Muscle of leg (tissue), 3 donors: ENCODE measurements at regions not wholly inside any gene's neighbourhood (a gene's known extent, or its start where the extent isn't known, plus 50 kb on each side); places are given as distances from the start of the nearest gene placed in this dataset.

Experiments
- DNase-seq: peaks from one replicate; pipeline ENCODE4 v3.0.0; 2013
- H3K27ac ChIP-seq: one replicate; pipeline ENCODE4 v1.5.1; 2013; ENCODE audit warnings: mild to moderate bottlenecking, low read length, control low read depth
- H3K27me3 ChIP-seq: one replicate; pipeline ENCODE4 v1.6.1; 2013; ENCODE audit warnings: low read length; ENCODE audit not compliant: control insufficient read depth, insufficient read depth
- H3K36me3 ChIP-seq: one replicate; pipeline ENCODE4 v1.6.1; 2013; ENCODE audit warnings: low read length; ENCODE audit not compliant: control insufficient read depth, insufficient read depth
- H3K4me1 ChIP-seq: one replicate; pipeline ENCODE4 v1.6.1; 2013; ENCODE audit warnings: low read length; ENCODE audit not compliant: control insufficient read depth, insufficient read depth
- H3K4me3 ChIP-seq: one replicate; pipeline ENCODE4 v1.5.1; 2013; ENCODE audit warnings: low read length, control low read depth
- H3K9me3 ChIP-seq: replicated peaks from 2 replicates; pipeline ENCODE4 v1.6.1; 2013; ENCODE audit warnings: low read depth, low read length; ENCODE audit not compliant: control insufficient read depth
- WGBS: methylation state at CpG from one replicate; pipeline ENCODE4 v1.1.5; 2013; ENCODE audit warnings: missing lambda C conversion rate; ENCODE audit not compliant: insufficient coverage; 5-methylcytosine and 5-hydroxymethylcytosine counted together

GRCh38 chr12:130081117-130081805 lies 81.0 kb upstream of the FZD10 start:
- Histone ChIP-seq H3K36me3 (no peaks in the 10 kb centered on the region), H3K4me1 (peaks cover 14% of the 10 kb centered on the region), H3K9me3 (peaks cover 8% of the 10 kb centered on the region), H3K27ac (no peak overlapping the region), H3K27me3 (peaks cover 2% of the 10 kb centered on the region), H3K4me3 (no peak overlapping the region)
- 58% methylated on average over 4 of the region's 13 CpGs for WGBS
- no peak for DNase-seq

DNA sequence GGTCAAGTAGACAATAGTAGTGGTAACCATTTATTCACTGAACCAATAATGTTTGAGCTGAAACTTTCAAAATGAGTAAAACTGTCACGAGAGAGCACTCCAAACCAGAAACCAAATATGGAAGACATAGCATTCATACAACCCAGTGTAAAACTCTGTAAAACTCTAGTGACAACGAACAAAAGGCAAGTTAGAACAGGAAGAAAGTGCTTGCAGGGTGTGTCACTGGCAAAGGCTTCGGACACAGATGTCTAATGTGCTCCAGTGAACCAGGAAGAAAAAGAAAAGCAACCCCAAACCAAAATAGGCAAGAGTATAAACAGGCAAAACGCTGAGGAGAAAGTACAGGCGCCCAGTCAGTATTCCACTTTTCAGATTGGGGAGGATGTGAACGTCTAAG lies 79.3 kb upstream of the FZD10 start:
- Histone ChIP-seq H3K27me3 (peaks cover 2% of the 10 kb centered on the region), H3K36me3 (no peaks in the 10 kb centered on the region), H3K9me3 (no peaks in the 10 kb centered on the region), H3K4me3 (no peak overlapping the region), H3K4me1 (peaks cover 22% of the 10 kb centered on the region), H3K27ac (no peak overlapping the region)
- DNase-seq = no peak
- WGBS = 42% methylated on average over 2 of the region's 6 CpGs

DNA sequence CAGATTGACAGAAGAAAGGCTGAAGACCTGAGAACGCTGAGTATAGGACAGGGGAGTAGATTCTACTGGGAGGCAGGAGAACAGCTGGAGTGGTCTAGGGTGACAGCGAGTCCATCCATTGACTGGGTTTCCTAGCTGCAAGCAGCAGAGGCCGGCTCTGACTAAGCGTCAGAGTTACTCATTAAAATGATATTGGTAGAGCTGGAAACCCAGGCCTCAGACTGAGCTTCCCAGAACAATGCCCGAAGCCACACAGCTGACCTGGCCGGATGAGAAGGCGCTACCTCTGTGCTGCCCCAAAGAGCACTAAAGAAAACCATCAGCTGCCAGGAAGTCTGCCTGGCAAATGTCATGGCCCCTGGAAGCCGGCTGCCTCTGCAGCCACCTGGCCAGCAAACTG lies 78.5 kb upstream of the FZD10 start:
- peaks cover 2% of the 10 kb centered on the region for H3K27me3 ChIP-seq
- peaks cover 22% of the 10 kb centered on the region for H3K4me1 ChIP-seq
- no peaks in the 10 kb centered on the region for H3K36me3 ChIP-seq
- WGBS = 77% methylated on average over 7 of the region's 8 CpGs
- no peak overlapping the region for H3K27ac ChIP-seq
- no peak overlapping the region for H3K4me3 ChIP-seq
- DNase-seq = no peak
- H3K9me3 ChIP-seq = no peaks in the 10 kb centered on the region

DNA sequence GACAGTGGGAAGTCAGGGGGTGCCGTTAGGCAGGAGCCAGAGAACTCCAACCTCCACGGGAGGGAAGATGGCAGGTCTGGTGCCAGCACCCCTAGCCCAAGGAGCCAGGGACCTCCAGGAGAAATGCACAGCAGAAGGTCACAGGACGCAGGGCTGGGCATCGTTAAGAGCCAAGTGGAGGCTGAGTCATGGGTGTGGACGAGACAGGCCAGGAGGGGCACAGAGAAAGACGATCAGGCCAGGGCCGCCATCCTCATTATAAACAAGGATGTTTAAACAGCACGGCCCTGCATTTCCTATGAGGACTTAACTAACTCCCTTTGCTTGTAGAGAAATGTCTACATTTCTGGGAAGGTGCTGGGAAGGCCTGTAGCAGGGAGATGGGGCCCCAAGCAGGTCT lies 77.9 kb upstream of the FZD10 start:
- WGBS = 81% methylated on average over 3 of the region's 8 CpGs
- Histone ChIP-seq H3K27me3 (peaks cover 2% of the 10 kb centered on the region), H3K9me3 (no peaks in the 10 kb centered on the region), H3K27ac (no peak overlapping the region), H3K4me1 (peaks cover 22% of the 10 kb centered on the region), H3K4me3 (no peak overlapping the region), H3K36me3 (no peaks in the 10 kb centered on the region)
- DNase-seq = no peak

DNA sequence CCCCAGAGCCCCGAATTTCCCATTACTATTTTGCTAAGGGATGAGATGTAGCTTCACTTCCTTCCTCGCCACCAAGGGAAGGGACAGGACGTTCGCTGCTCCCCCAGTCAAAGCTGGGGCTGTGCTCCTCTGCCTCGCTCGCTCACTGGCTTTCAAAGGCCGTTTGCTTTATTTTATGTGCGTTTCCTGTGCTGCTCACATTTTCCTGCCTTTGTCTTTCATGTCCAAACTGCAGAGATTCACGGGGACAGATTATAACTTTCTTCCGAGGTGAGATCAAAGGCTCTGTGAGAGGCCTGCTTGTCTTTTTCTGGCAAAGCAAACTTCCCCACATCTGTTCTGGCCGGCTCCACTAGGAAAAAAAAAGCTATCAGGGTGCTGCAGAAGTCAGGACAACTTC lies 76.0 kb upstream of the FZD10 start:
- Histone ChIP-seq H3K36me3 (no peaks in the 10 kb centered on the region), H3K4me1 (peaks cover 19% of the 10 kb centered on the region), H3K4me3 (no peak overlapping the region), H3K27me3 (peaks cover under 1% of the 10 kb centered on the region), H3K9me3 (no peaks in the 10 kb centered on the region), H3K27ac (peak overlapping the region; percentile 9)
- DNase-seq = peak; percentile 85
- 0% methylated on average over 8 of the region's 11 CpGs for WGBS

GRCh38 chr12:130086797-130087196 lies 75.5 kb upstream of the FZD10 start:
- Histone ChIP-seq H3K27ac (no peak overlapping the region), H3K4me1 (peaks cover 16% of the 10 kb centered on the region), H3K27me3 (no peaks in the 10 kb centered on the region), H3K36me3 (no peaks in the 10 kb centered on the region), H3K4me3 (no peak overlapping the region), H3K9me3 (no peaks in the 10 kb centered on the region)
- WGBS = 0% methylated on average over 1 of the region's 8 CpGs
- peak; percentile 24 for DNase-seq

DNA sequence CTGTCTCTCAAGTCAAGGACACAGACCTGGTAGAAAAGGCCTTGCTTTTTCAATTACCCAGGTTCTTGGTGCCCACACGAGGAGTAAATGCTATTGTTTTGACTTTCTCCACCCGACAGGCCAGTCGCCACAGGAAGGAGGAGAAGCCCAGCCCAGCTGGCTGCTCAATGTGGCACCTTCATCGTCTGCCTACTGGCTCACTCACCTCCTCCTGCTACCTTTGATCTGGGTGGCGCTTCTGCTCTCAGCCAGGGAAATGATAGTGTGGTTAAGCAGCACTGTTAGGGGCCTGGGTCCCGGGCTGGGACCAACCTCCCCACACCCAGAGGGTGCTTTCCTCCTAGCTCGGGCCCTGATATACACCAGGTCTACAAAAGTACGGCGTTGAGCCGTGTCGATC lies 75.0 kb upstream of the FZD10 start:
- Histone ChIP-seq H3K27me3 (no peaks in the 10 kb centered on the region), H3K4me1 (peaks cover 16% of the 10 kb centered on the region), H3K4me3 (no peak overlapping the region), H3K9me3 (no peaks in the 10 kb centered on the region), H3K27ac (no peak overlapping the region), H3K36me3 (no peaks in the 10 kb centered on the region)
- WGBS = 71% methylated on average over 8 of the region's 11 CpGs
- DNase-seq = no peak

DNA sequence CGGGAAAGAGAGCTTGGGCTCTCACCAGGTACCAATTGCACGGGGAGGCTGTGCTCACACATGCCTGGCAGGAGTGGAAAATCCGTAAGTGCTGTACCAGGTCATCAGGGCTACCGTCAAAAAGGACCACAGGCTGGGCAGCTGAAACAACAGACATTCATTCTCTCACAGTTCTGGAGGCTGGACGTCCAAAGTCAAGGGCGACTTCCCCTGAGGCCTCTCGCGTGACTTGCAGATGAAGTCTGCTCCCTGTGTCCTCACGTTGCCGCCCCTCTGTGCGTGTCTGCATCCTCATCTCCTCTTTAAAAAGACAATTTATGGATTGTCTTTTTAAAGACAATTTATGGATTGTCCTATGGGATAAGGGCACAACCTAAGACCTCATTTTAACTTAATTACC lies 73.8 kb upstream of the FZD10 start:
- H3K9me3 ChIP-seq = no peaks in the 10 kb centered on the region
- H3K4me1 ChIP-seq = peaks cover 16% of the 10 kb centered on the region
- H3K4me3 ChIP-seq = no peak overlapping the region
- 62% methylated on average over 2 of the region's 11 CpGs for WGBS
- H3K27ac ChIP-seq = no peak overlapping the region
- peak; percentile 35 for DNase-seq
- peaks cover 1% of the 10 kb centered on the region for H3K27me3 ChIP-seq
- no peaks in the 10 kb centered on the region for H3K36me3 ChIP-seq

- 100% methylated on average over 1 of the region's 2 CpGs for WGBS
These were observed 71.7 kb upstream of the FZD10 start for GRCh38 chr12:130090542-130090941.

GRCh38 chr12:130093380-130093779 lies 68.9 kb upstream of the FZD10 start:
- no peaks in the 10 kb centered on the region for H3K36me3 ChIP-seq
- H3K4me3 ChIP-seq = no peak overlapping the region
- peaks cover 3% of the 10 kb centered on the region for H3K27me3 ChIP-seq
- DNase-seq = no peak
- H3K27ac ChIP-seq = no peak overlapping the region
- 12% methylated on average over 3 of the region's 8 CpGs for WGBS
- no peaks in the 10 kb centered on the region for H3K4me1 ChIP-seq
- H3K9me3 ChIP-seq = no peaks in the 10 kb centered on the region

More at GRCh38 chr12:130090542-130090941, 71.7 kb upstream of the FZD10 start:
- no peaks in the 10 kb centered on the region for H3K9me3 ChIP-seq
- H3K27me3 ChIP-seq = peaks cover 3% of the 10 kb centered on the region
- no peak overlapping the region for H3K4me3 ChIP-seq
- no peak overlapping the region for H3K27ac ChIP-seq
- no peaks in the 10 kb centered on the region for H3K36me3 ChIP-seq
- peaks cover 15% of the 10 kb centered on the region for H3K4me1 ChIP-seq
- no peak for DNase-seq

DNA sequence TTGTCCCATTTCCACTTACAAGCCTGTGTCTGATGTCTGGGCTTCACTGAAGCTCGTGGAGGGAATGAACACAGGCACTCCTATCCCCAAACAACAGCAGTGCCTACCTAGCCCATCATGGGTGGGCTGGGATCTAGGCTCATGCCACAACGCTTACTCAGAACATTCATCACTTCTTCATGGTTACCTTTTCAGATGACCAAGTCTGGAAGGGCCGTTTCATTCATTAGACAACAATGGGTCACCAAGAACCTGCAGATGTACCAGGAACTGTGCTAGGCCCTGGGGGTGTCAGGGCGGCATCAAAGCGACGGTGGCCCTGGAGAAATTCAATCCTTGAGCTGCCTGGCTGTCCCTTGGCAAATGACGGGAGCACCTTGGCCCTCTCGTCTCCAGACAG lies 64.9 kb upstream of the FZD10 start:
- no peaks in the 10 kb centered on the region for H3K9me3 ChIP-seq
- H3K36me3 ChIP-seq = no peaks in the 10 kb centered on the region
- peaks cover 6% of the 10 kb centered on the region for H3K27me3 ChIP-seq
- WGBS = 57% methylated on average over 4 of the region's 8 CpGs
- peaks cover 4% of the 10 kb centered on the region for H3K4me1 ChIP-seq
- H3K4me3 ChIP-seq = no peak overlapping the region
- DNase-seq = no peak
- H3K27ac ChIP-seq = no peak overlapping the region
